ENCODE measurements at regions not wholly inside any gene's neighbourhood (a gene's known extent, or its start where the extent isn't known, plus 50 kb on each side); places are given as distances from the start of the nearest gene placed in this dataset.

DNA sequence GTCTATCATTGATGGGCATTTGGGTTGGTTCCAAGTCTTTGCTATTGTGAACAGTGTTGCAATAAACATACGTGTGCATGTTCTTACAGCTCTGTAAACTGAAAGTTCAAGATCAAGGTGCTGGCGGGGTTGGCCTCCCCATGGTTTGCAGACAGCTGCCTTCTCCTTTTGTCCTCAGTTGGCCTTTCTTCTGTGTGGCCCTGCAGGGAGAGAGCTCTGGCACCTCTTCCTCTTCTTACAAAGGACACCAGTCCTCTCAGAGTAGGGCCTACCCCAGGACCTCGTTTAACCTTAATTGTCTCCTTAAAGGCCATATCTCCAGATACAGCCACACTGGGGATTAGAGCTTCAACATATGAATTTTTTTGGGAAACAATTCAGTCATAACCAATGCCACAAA lies 462.7 kb downstream of the TCERG1L start:
- no peak for DNase-seq

DNA sequence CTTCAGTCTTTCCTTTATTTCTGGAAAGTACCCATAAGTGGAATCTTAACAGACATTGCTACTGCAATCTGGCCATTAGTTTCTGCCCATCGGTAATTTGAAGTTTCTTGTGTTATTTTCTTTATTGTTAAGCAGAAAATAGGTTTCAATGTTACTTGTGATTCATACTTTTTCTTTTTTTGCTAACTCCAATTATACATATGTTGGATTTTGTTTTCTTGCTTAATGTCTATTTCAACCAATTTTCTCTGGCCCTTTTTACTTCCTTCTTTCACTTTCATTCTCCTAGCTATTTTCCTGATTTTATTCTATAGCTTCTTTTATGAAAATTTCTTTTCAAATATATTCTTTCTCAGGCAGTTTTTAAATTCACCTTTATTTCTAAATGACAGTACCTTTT lies 457.4 kb downstream of the TCERG1L start:
- DNase-seq: no peak

DNA sequence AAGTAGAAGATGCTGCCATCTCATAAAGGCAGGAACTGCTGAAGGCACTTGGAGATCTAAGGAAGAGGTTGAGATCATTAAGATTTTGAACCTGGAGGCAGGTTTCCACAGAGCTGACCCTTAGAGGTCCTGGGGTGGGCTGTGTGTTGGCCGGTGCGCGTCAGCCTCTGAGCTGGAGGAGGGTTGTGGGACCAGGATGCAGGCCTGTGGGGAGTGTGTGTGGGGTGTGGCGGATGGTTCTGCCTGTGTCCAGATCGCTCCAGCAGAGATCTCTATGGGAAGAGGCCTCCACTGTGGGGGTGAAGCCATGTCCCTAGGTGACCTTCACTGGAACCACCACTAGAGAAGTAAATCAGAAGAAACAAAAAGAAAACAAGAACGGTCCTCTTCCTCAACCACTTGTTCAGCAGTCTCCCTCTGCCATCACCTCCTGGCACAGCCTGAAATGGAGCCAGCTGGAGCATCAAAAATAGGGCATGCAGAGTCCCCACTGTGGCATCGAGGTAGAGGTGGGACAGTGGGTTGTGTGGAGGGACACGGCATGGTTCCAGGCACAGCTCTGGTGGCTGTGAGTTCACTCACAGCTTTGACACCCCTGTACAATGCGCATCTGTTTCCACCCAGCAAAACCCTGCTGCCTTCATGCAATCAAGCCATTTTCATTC lies 453.8 kb downstream of the TCERG1L start:
- no peak for DNase-seq

DNA sequence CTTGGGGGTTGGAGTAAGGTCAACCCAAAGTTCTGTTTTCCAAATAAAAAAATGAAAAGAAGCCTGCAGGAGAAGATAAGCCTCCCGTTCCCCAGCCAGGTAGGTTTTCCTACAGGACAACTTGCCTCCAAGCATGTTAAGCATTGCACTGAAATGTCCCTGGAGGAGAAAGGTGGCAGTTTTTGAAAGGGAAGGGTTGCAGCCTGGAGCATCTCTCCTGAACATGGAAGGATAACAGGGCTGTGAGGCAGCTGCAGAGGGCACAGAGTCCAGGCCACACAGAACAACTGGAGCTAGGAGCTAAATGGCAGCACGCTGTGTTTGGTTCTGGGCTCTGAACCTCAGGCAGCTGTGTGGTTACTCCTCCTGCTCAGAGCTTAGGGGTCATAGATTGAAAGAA lies 452.9 kb downstream of the TCERG1L start:
- no peak for DNase-seq

DNA sequence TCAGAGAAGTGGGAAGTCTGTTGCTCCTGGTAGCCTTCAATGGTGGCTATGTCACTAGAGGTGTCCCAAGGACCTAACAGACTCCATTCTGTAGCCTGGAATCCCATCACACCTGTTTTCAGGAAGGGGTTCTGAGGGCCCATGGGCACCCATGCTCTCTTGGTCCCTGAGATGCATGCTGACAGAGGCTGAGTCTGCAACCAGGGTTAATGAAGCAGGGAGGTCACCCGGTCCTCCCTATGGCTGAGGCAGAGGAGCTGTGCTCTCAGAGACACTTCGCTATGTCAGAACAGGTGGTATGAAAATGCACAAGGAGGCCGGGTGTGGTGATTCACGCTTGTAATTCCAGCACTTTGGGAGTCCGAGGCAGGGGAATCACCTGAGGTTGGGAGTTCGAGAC lies 452.1 kb downstream of the TCERG1L start:
- no peak for DNase-seq

DNA sequence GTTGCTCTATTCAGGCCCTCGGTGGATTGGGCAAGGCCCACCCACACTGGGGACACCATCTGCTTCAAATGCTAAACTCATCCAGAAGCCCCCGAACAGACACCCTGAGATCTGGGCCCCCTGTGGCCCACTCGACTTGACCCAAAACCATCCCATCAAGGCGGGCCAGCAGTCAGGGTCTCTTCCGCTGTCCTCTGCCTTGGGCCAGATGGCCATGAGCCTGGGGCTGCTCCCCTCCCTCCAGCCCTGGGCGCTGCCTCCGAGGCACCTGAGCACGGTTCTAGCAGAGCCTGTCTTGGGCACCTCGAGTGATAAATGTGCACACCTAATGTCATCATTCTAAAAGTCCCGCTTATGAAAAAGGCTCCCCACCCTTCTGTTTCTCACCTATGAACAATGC lies 449.4 kb downstream of the TCERG1L start:
- DNase-seq: no peak

DNA sequence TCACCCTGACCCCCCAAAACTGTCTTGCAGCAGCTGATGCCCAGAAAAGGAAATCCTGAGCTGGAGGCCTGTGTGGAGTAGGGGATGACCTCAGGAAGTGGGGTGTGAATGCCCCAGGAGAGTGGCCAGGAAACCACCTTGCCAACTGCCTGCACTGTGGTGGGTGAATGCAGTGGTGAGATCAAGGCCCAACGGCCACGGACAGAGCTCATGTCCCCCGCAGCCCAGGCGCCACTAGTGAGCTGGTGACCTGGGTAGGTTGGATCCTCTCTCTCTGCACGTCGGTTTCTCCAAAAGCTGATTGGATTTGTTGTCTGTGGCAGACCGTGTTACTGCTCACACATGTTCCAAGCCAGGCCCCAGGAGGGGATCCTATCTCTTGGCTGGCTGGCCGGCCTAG lies 448.9 kb downstream of the TCERG1L start:
- DNase-seq: no peak

DNA sequence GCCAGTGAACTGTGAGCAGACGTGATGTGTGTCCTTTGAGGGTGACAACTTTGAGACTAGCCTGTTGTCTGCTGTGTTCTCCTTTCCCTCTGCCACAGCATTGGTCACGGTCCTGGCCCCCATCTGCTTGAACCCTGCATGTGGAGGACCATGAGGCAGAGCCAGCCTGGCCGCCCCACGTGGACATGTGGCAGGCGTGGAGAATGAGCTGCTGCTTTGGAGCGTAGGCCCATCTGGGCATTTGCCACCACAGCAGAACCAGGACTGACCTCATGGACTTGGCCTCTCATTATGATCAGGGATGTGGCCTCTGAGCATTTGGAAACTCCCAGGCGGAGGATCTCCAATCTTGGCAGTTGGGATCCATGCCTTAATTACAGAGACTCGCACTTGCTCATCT lies 448.5 kb downstream of the TCERG1L start:
- no peak for DNase-seq

DNA sequence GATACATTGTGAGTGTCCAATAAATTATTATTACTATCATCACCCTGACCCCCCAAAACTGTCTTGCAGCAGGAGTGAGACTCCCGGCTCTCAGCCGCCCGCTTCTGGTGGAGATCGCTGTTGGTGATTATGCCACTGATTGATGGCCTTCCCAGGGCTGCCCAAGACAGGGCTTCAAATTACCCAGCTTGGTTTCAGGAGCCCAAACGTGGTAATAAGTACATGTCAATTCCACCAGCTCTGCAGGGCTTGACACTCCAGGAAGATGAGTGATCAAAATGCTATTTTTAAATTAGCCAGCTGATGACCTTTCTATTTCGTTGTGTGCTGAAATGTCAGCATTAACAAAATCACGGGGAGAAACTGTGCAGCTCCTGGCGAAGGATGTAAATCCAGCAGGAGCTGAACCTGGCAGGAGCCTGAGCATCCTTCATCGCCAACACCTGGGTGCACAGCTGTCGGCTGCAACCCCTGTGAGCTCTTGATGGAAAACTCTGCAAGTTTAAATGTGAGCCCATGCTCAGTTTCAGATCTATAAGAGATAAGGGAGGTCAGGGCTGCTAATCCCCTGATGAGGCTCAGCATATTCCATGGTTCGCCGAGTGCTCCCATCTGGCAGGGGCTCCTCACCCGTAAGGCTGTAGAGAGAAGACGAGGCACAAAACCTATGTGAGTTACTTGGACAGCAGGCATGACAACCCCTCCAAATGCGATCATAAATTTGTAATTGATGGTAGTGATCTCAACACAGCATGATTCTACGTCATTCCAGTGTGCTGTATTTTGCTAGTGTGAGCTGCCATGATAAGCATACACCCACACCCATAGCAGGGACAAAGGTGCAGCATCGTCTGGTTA lies 446.3 kb downstream of the TCERG1L start:
- DNase-seq: no peak

DNA sequence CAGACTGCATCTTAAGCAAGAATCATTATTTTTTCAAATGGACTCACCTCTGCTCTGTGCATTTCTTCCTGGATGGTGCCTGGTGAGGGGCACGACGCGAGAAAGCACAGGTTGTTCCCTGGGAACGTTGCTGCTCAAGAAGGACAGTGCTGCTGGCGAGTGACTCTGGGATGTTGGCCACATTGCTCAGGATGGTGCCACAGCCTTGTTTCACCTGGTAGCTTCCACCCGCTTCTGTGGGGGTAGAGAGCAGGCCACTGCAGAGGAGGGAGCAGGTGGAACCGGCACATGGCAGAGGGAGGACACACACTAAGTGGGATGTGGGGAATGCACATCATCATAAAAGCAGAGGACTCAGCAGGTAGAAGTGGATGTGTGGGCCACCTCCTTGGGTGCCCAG lies 444.7 kb downstream of the TCERG1L start:
- no peak for DNase-seq

DNA sequence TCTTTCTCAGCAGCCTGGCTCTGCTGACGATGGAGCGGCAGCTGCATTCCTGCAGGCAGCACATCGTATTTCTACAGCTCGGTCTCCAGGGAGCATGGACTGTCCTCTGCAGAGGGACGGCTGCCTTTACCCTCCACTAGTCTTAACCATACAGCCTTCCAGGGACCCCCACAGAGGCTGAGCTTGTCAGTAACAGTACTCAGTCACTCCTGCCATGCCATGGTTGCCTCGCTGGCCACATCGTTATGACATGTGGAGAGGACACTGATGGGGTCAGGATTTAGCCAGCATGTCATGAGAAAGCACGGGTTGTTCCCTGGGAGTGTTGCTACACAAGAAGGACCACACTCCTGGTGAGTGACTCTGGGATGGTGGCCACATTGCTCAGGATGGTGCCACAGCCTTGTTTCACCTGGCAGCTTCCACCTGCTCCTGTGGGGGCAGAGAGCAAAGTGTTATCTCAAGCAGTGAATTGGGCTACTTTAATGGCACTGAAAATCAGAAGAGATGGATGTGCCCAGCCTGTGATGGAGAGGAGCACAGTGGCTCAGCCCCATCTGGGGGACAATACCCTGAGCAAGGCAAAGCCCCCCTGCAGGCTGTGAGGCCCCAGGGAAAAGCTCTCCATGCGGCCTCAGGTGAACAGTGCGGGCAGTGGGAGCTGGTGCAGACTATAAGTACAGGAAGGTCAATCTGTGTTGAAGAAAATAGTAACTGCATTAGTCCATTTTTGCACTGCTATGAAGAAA lies 443.9 kb downstream of the TCERG1L start:
- DNase-seq: no peak

DNA sequence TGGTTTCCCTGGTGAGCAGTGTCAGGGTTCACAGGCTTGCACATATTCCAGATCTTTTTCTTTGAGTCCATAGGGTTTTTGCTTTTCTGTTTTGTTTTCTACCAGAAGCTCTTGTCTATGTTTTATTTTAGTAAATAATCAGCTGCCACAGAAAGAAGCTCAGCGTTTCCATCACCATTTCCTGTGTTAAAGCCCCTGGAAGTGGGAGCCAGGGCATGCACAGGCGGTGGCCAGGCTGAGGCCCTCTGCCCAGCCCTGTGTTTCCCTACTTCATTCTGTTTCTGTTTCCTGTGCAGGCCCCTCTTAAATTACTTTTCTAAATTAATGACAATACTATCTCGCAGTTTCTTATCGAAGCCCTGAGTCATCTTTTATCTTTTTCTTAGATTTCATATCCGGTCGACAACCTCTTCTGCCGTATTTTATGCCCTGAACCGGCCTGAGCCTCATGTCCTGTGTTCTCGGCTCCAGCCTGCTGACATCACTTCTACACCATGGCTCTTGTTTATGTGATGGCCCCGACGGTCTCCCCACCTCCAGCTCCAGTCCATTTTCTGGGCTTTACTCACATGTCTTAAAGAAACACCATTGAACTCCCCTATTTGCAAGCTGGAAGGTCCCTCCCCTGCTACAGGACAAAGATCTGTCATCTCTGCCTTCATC lies 442.2 kb downstream of the TCERG1L start:
- DNase-seq: no peak

DNA sequence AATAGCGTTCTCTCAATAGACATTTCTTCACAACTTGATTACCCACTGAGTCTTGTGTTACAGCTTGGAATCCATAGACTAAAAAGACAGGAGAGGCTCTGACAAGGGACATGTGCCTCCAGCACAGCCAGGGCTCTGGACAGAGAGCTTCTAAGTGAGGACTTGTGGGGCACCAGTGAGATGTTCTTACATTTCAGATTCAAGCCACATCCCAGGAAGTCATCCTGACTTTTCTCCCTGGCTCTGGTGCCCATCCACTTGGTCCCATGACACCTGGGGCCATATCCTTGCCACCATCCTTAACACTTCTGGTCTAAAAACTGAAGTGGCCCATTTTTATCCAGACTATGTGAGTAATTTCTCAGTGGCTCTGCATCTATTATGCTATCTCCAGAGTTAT lies 440.1 kb downstream of the TCERG1L start:
- DNase-seq: no peak

DNA sequence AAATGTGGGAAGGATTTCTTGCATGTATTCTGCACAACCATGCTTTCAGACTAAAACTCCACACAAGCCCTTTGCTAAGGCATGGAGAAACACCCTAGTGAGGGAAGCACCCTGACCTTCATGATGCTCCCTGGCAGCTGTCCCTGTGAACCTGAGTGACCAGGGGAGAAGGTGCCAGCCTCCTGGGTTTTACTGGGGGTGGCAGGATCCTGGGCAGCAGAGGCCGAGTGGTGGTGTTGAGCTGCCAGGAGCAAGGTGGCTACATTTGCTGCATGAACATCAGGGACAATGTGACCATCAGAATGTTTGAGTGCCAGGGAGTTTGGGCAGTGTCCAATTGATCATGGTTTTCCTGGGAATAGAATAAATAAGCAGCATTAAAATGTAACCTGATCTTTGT lies 437.9 kb downstream of the TCERG1L start:
- DNase-seq: no peak

DNA sequence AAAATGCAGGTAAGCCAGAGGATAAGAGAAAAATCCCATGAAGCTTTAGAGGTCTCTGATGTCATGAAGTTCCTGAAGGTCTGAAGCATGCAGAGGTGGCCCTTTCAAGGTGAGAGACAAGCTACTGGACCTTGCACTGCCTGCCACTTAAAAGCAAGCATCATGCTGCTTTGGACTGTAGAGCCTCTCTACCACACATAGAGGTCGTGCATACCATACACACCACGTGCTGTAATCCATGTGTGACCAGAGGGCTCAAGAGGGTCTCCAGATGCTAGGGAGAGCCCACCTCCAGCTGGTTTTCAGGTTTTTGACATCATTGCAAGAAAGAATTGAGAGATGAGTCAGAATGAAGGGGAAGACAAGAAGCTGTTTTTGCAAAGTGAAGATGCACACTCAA lies 436.4 kb downstream of the TCERG1L start:
- no peak for DNase-seq

DNA sequence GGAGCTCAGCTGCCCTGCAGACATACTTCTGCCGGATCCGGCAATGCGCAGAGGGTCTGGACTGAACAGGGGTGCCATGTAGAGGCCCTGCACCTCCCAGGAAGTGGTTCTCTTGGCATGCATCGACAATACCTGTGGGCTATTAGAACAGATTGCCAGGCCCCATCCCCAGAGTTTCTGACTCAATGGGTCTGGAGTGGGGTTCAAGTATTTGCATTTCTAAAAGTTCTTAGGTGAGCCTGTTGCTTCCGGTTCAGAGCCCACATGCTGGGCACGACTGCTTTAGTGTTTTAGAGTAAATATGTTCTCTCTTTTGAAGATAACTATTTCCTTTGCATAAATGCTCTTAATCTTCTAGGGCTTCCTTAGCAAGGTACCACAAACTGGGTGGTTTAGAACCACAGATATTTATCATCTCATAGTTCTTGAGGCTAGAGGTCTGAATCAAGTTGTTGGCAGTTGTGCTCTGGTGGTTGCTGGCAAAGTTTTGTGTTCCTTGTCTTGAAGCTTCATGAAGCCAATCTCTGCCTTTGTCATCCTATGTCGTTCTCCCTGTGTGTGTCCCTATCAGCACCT lies 435.5 kb downstream of the TCERG1L start:
- no peak for DNase-seq

DNA sequence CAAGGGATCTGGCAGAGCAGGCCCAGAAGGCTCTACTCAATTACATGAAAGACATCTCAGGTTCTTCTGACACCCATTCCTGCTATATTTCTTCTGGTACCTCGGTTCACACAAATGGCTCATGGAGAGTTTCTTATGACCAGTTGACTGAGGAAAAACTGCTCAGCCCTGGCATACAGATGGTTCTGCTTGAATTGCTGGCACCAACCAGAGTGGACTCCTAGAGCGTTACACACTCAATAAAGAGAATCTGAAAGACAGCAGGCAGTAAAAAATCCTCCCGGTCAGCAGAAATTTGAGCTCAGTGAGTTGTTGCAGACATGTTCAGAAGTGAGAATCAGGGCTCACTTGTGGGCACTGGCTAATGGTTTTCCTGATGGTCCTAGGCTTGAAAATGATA lies 434.4 kb downstream of the TCERG1L start:
- DNase-seq: no peak

DNA sequence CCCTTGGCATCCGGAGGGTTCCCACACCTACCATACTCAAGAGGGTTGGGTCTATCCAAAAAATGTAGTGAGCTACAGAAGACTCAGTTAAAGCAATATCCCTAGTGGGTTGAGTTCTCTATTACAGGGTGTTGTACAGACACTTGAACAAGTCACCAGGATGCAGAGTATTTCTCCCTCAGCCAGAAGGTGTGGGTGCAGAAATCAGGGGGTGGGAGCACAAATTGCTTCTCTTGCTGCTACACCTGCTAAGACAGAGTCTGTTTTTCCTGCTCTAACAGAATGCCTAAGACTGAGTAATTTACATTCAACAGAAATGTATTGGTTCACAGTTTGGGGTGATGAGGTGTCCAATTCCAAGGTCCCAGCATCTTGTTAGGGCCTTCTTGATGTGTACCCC lies 433.4 kb downstream of the TCERG1L start:
- no peak for DNase-seq

DNA sequence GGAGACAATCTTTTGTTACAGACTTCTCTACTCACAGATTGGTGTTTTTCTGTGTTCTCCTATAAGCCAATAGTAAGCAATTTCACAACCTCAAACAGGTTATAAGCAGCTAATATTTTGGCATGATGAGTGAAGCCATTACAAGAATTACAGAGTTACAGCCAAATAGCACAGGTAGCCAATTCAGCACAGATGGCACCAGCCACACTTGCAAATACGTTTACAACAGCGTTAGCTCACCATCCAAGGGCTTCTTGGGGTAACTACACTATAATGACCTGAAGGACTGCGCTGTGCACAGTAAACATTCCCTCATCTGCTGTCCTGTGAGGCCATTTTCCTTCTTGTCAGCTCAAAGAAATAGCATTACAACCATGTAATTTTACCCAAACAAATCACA lies 428.6 kb downstream of the TCERG1L start:
- no peak for DNase-seq

DNA sequence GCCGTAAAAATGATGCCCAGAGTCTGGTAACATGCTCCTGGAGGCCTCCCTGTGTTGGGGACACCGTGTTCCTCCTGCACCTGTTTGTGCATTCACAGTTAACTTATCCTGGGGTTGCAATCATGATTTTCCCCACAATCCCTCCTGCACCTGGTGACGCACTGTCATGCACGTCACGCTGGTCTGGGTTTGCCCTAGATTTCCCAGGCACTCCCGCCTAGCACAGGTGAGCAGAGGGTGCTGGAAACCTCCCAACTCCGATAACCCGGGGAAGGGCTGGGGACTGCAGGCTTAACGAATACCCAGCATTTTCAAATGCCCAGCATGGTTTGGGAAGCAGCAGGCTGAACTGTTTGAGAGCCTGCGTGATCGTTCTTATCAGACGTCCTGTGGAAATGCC lies 427.1 kb downstream of the TCERG1L start:
- no peak for DNase-seq

DNA sequence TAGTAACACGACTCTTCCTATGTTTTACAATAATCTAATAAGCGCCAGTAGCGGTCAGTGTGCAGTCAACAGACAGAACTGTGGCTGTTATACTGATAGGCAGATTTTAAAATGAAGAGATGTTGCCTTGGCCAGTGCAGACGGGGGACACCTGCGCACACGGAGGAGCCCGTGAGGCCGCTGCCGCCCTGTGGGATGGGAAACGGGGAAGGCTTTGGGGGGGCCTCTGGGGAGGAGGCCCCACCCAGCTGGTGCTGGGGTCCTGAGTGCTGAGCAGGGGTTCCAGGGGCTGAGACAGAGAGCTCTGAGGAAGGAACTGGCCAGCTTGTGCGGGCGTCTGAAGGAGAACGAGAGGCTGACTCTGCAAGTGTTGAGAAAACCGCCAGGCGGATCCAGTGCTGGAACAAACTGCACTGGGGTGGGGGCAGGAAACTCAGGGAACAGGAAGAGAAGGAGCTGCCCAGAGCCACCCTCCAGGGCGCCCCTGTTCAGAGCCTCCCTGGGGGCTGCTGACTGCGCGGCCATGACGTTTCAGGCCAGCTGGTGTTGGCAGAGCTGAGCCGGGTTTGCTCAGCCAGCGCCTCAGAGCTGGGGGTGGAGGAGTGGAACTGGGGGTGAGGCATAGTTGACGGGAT lies 426.4 kb downstream of the TCERG1L start:
- DNase-seq: no peak

DNA sequence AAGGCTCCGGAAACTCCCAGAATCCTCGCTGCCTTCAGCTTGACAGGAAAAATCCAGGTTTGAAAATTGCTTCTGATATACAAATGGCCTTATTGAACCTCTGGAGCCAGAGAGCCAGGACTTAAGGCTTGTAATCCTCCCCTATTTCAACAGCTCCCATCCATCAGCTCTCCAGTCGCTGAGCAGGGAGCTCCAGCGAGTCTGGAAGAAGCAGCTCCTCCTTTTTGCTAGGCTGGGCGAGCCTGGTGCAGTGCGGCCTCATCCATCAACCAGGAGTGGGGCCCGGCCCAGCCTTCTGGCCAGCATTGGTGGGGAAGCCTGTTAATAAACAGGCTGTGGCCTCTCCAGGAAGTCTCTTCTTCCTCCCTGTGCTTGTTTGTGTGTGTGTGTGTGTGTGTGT lies 424.4 kb downstream of the TCERG1L start:
- DNase-seq: no peak

DNA sequence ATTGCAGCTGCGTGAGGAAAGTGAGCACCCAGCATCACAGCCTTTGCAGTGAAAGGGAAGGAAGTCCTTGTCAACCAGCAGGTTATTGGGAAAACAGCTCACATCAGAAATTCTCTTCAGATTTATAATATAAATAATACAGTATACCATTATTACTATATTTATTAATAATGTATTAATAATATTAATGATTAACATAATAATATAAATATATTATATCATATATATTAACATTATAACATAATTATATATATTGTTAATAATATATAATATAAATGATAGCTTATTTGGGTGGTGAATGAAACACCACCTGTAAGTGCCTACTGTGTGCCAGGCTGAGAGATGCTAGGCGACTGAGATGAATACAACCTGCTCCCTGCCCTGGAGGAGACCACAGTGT lies 423.0 kb downstream of the TCERG1L start:
- no peak for DNase-seq

Data from COR-L47 (cell line).